Fibroblast of the aortic adventitia (primary cell): ENCODE measurements at regions not wholly inside any gene's neighbourhood (a gene's known extent, or its start where the extent isn't known, plus 50 kb on each side); places are given as distances from the start of the nearest gene placed in this dataset.

ENCODE experiments used
- DNase-seq: peaks from one replicate; pipeline ENCODE4 v3.0.0-alpha.2; 2010; ENCODE audit warnings: low read depth
- H3K4me3 ChIP-seq: 2 replicates; pipeline ENCODE4 v1.5.1; 2011; ENCODE audit warnings: low read depth, mild to moderate bottlenecking, control low read depth, low read length, moderate library complexity
- CTCF ChIP-seq: IDR thresholded peaks from 2 replicates; pipeline ENCODE4 v1.5.1; 2011; ENCODE audit warnings: mild to moderate bottlenecking, low read length, control low read depth, inconsistent platforms; ENCODE audit not compliant: insufficient read depth

GRCh38 chr11:119823077-119823476 is 94.1 kb upstream of the NECTIN1 start:
- DNase-seq: no peak
- no peak overlapping the region for H3K4me3 ChIP-seq
- no peak for TF ChIP-seq CTCF

- no peak for TF ChIP-seq CTCF
- DNase-seq: no peak
- no peak overlapping the region for H3K4me3 ChIP-seq
Observed at GRCh38 chr11:119816660-119817059, 87.7 kb upstream of the NECTIN1 start.

- TF ChIP-seq CTCF: no peak
- no peak for DNase-seq
- no peak overlapping the region for H3K4me3 ChIP-seq
Observed at GRCh38 chr11:119814766-119815165, 85.8 kb upstream of the NECTIN1 start.

GRCh38 chr11:119810478-119811232 is 81.7 kb upstream of the NECTIN1 start:
- no peak for TF ChIP-seq CTCF
- H3K4me3 ChIP-seq: no peak overlapping the region
- no peak for DNase-seq

GRCh38 chr11:119809346-119809745 is 80.3 kb upstream of the NECTIN1 start:
- no peak overlapping the region for H3K4me3 ChIP-seq
- TF ChIP-seq CTCF: no peak
- DNase-seq: no peak

GRCh38 chr11:119808407-119809185 is 79.6 kb upstream of the NECTIN1 start:
- DNase-seq: no peak
- no peak overlapping the region for H3K4me3 ChIP-seq
- TF ChIP-seq CTCF: no peak
